ENCODE measurements at regions not wholly inside any gene's neighbourhood (a gene's known extent, or its start where the extent isn't known, plus 50 kb on each side); places are given as distances from the start of the nearest gene placed in this dataset.

DNA sequence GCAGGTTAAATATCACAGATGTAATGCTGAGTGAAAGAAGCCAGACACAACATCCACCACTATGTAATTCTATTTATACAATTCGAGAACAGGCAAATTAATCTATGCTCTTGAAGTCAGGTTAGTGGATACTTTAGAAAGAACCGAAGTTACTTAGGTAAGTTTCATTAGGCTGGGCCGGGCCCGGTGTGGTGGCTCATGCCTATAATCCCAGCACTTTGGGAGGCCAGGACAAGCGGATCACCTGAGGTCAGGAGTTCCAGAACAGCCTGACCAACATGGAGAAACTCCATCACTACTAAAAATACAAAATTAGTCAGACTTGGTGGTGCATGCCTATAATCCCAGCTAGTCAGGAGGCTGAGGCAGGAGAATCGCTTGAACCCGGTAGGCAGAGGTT, 1105.7 kb downstream of the NSUN3 start:
- DNase-seq: no peak
- no CpG with 5 or more reads among the region's 7 CpGs for WGBS (ENCODE audit: insufficient coverage, low lambda C conversion rate)
- no peak overlapping the region for H3K27ac ChIP-seq (ENCODE audit: low read length)
- H3K9me3 ChIP-seq (ENCODE audit: control insufficient read depth, low read depth, low read length): no peaks in the 10 kb centered on the region
- no peaks in the 10 kb centered on the region for H3K27me3 ChIP-seq (ENCODE audit: control insufficient read depth, insufficient read depth, low read length)
- no peak overlapping the region for H3K4me3 ChIP-seq (ENCODE audit: low read length)
- no peaks in the 10 kb centered on the region for H3K36me3 ChIP-seq (ENCODE audit: control insufficient read depth, insufficient read depth, low read length)
- H3K4me1 ChIP-seq (ENCODE audit: control insufficient read depth, insufficient read depth, low read length): no peaks in the 10 kb centered on the region

DNA sequence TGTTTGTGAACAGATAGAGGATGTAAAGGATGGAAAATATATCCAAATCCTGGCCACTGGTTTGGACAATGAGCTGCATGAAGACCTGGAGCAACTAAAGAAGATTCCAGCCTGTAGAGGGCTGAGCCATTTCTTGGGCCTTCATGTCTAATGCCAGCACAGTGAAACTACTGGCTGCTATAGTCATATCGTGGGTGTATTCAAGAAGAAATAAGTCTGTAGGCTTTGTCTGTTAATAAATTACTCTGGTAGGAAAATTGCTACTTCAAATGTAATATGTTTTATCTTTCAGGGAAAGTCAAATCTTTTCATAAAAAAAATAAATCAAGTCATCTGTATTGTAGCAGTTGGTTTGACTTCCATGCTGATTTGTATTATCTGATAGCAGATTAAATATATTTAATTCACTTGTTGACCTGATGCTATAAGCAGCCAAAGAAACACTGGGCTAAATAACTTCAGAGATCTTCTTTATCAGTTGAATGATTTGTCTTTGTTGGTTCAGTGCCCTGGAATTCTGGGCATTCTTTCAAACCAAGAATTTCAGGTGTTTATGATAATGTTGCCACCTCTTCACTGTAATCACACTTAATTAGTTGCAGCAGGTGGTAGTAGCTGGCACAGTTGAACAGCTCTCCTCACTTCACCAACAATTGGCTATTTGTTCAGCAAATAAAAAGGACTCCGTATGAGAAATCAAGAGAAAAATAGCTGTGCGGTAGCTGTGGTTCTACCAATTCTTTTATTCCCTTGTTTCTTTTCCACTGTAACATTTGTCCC, 1109.5 kb downstream of the NSUN3 start:
- Histone ChIP-seq H3K4me3 (ENCODE audit: low read length) (no peak overlapping the region), H3K36me3 (ENCODE audit: control insufficient read depth, insufficient read depth, low read length) (no peaks in the 10 kb centered on the region), H3K4me1 (ENCODE audit: control insufficient read depth, insufficient read depth, low read length) (no peaks in the 10 kb centered on the region), H3K27me3 (ENCODE audit: control insufficient read depth, insufficient read depth, low read length) (no peaks in the 10 kb centered on the region), H3K27ac (ENCODE audit: low read length) (no peak overlapping the region), H3K9me3 (ENCODE audit: control insufficient read depth, low read depth, low read length) (no peaks in the 10 kb centered on the region)
- 56% methylated on average over 2 of the region's 3 CpGs for WGBS (ENCODE audit: insufficient coverage, low lambda C conversion rate)
- DNase-seq: no peak

DNA sequence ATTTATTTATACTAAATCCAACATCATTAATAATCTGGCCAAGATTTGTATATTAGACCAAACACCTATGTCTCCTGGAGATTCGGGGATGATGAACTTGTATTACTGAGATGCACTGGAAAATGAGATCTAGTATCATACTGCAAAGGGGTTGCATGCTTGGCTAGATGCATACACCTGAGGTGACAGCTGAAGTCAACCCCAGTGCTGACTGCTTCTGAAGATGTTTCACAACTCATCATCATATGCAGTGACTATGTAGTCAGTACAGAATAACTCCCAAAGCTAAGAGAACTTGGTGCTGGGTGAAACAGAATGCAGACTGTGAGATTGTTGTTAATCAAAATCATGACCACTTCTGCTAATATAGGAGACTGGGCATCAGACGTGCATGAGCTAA, 1114.2 kb downstream of the NSUN3 start:
- no peak overlapping the region for H3K4me3 ChIP-seq (ENCODE audit: low read length)
- H3K27ac ChIP-seq (ENCODE audit: low read length): no peak overlapping the region
- H3K9me3 ChIP-seq (ENCODE audit: control insufficient read depth, low read depth, low read length): no peaks in the 10 kb centered on the region
- no peak for DNase-seq
- no peaks in the 10 kb centered on the region for H3K36me3 ChIP-seq (ENCODE audit: control insufficient read depth, insufficient read depth, low read length)
- no peaks in the 10 kb centered on the region for H3K27me3 ChIP-seq (ENCODE audit: control insufficient read depth, insufficient read depth, low read length)
- H3K4me1 ChIP-seq (ENCODE audit: control insufficient read depth, insufficient read depth, low read length): no peaks in the 10 kb centered on the region
- WGBS (ENCODE audit: insufficient coverage, low lambda C conversion rate): no CpG with 5 or more reads among the region's 2 CpGs

DNA sequence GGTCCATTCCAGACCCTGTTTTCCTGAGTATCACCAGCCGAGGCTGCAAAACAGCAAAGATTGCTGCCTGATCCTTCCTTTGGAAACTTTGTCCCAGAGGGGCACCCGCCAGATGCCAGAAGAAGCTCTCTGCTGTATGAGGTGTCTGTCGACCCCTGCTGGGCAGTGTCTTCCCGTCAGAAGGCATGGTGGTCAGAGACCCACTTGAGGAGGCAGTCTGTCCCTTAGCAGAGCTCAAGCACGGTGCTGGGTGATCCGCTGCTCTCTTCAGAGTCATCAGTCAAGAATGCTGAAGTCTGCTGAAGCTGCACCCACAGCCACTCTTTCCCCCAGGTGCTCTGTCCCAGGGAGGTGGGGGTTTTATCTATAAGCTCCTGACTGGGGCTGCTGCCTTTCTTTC, 1121.2 kb downstream of the NSUN3 start:
- H3K4me1 ChIP-seq (ENCODE audit: control insufficient read depth, insufficient read depth, low read length): no peaks in the 10 kb centered on the region

DNA sequence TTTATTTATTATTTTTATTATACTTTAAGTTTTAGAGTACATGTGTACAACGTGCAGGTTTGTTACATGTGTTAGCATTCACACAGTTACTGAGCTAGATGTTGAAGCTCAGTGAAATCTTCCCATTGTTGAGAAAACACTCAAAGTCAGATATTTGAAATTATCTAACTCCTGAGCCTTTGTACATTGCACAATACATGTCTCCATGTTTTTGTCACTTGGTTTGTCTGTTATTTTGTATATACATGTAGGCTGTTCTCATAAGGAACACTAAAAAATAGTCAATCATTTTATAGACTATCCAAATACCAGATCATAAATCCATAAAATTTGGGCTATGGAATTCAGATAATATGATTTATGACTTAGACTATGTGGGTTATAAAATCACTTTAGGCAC, 1126.5 kb downstream of the NSUN3 start:
- H3K36me3 ChIP-seq (ENCODE audit: control insufficient read depth, insufficient read depth, low read length): no peaks in the 10 kb centered on the region
- H3K4me1 ChIP-seq (ENCODE audit: control insufficient read depth, insufficient read depth, low read length): no peaks in the 10 kb centered on the region
- no peak for DNase-seq
- no peak overlapping the region for H3K4me3 ChIP-seq (ENCODE audit: low read length)
- no peaks in the 10 kb centered on the region for H3K27me3 ChIP-seq (ENCODE audit: control insufficient read depth, insufficient read depth, low read length)
- no CpG with 5 or more reads among the region's 1 CpG for WGBS (ENCODE audit: insufficient coverage, low lambda C conversion rate)
- no peaks in the 10 kb centered on the region for H3K9me3 ChIP-seq (ENCODE audit: control insufficient read depth, low read depth, low read length)
- H3K27ac ChIP-seq (ENCODE audit: low read length): no peak overlapping the region

More for the DNA sequence above, 1121.2 kb downstream of the NSUN3 start:
- no peak overlapping the region for H3K4me3 ChIP-seq (ENCODE audit: low read length)
- H3K27me3 ChIP-seq (ENCODE audit: control insufficient read depth, insufficient read depth, low read length): no peaks in the 10 kb centered on the region
- no peak for DNase-seq
- no CpG with 5 or more reads among the region's 6 CpGs for WGBS (ENCODE audit: insufficient coverage, low lambda C conversion rate)
- H3K9me3 ChIP-seq (ENCODE audit: control insufficient read depth, low read depth, low read length): no peaks in the 10 kb centered on the region
- H3K36me3 ChIP-seq (ENCODE audit: control insufficient read depth, insufficient read depth, low read length): no peaks in the 10 kb centered on the region
- H3K27ac ChIP-seq (ENCODE audit: low read length): no peak overlapping the region

DNA sequence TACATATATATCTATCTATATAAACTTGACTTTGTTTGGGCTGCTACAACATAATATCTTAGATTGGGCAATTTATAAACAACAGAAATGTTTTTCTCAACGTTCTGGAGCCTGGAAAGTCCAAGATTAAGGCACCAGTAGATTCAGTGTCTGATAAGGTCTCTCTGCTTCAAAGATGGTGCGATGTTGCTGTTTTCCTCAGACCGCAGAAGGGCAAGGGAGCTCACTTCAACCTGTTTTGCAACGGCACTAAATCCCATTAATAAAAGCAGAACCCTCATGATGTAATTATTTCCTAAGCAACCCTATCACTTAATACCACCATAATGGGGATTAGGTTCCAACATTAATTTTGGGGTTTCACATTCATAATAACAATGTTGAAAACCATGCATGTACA, 1134.8 kb downstream of the NSUN3 start:
- Histone ChIP-seq H3K36me3 (ENCODE audit: control insufficient read depth, insufficient read depth, low read length) (no peaks in the 10 kb centered on the region), H3K27me3 (ENCODE audit: control insufficient read depth, insufficient read depth, low read length) (no peaks in the 10 kb centered on the region), H3K4me1 (ENCODE audit: control insufficient read depth, insufficient read depth, low read length) (no peaks in the 10 kb centered on the region), H3K4me3 (ENCODE audit: low read length) (no peak overlapping the region), H3K27ac (ENCODE audit: low read length) (no peak overlapping the region), H3K9me3 (ENCODE audit: control insufficient read depth, low read depth, low read length) (no peaks in the 10 kb centered on the region)
- no peak for DNase-seq
- WGBS (ENCODE audit: insufficient coverage, low lambda C conversion rate): no CpG with 5 or more reads among the region's 4 CpGs

DNA sequence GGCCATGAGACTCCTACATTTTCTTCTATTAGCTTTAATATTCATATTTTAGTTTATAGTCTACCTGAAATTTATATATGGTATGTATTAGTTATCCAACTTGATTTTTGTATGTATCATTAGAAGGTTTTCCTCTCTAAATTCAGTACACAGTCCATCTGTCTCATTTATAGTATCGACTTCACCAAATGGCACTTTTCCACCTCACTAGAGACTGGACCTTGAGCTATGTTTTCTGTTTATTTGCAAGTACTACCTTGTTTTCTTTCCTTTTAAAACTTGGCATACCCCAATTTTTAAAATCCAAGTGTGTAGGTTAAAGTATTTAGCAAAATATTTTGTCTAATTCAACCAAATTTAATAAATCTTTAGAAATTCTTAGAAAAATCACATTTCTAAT, 1137.5 kb downstream of the NSUN3 start:
- H3K9me3 ChIP-seq (ENCODE audit: control insufficient read depth, low read depth, low read length): no peaks in the 10 kb centered on the region
- no peaks in the 10 kb centered on the region for H3K27me3 ChIP-seq (ENCODE audit: control insufficient read depth, insufficient read depth, low read length)
- no peak overlapping the region for H3K27ac ChIP-seq (ENCODE audit: low read length)
- DNase-seq: no peak
- H3K4me3 ChIP-seq (ENCODE audit: low read length): no peak overlapping the region
- 100% methylated on average over 1 of the region's 1 CpG for WGBS (ENCODE audit: insufficient coverage, low lambda C conversion rate)
- H3K4me1 ChIP-seq (ENCODE audit: control insufficient read depth, insufficient read depth, low read length): no peaks in the 10 kb centered on the region
- H3K36me3 ChIP-seq (ENCODE audit: control insufficient read depth, insufficient read depth, low read length): no peaks in the 10 kb centered on the region

DNA sequence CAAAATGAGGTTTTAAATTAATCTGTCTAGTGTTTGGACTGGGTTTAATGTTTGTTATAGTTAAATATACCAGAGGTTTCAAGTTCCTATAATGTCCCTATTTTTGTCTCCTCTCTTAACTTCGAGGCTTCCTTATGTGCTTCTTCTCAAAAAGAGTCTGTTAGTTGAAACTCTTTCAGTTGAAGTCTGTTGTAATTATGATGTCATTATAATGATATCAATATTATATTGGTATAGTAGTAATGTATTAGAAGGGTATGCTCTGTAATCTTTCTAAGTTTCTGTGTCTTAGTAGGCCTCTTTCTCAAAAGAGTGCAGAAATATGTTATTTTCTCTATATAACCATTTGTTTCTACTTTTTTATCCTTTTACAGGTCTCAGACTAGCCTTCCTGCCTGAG, 1148.0 kb downstream of the NSUN3 start:
- Histone ChIP-seq H3K4me1 (ENCODE audit: control insufficient read depth, insufficient read depth, low read length) (no peaks in the 10 kb centered on the region), H3K9me3 (ENCODE audit: control insufficient read depth, low read depth, low read length) (no peaks in the 10 kb centered on the region), H3K4me3 (ENCODE audit: low read length) (no peak overlapping the region), H3K27ac (ENCODE audit: low read length) (no peak overlapping the region), H3K36me3 (ENCODE audit: control insufficient read depth, insufficient read depth, low read length) (no peaks in the 10 kb centered on the region), H3K27me3 (ENCODE audit: control insufficient read depth, insufficient read depth, low read length) (no peaks in the 10 kb centered on the region)
- WGBS (ENCODE audit: insufficient coverage, low lambda C conversion rate): 83% methylated on average over 1 of the region's 1 CpG
- DNase-seq: no peak

DNA sequence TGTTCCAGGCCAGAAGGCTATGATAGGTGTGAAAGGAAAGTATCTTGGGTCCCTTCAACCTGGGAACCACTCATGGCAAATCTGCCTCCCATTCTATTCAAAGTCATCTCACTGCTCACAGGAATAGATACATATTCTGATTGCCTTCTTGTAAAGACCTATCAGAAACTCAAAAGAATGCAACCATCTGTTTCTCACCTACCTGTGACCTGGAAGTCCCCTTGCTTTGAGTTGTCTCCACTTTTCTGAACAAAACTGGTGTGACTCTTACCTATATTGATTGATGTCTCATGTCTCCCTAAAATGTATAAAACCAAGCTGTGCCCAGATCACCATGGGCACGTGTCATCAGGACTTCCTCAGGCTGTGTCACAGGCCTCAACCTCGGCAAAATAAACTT, 1149.3 kb downstream of the NSUN3 start:
- no peak overlapping the region for H3K27ac ChIP-seq (ENCODE audit: low read length)
- H3K27me3 ChIP-seq (ENCODE audit: control insufficient read depth, insufficient read depth, low read length): no peaks in the 10 kb centered on the region
- H3K4me1 ChIP-seq (ENCODE audit: control insufficient read depth, insufficient read depth, low read length): no peaks in the 10 kb centered on the region
- H3K4me3 ChIP-seq (ENCODE audit: low read length): no peak overlapping the region
- peaks cover 6% of the 10 kb centered on the region for H3K9me3 ChIP-seq (ENCODE audit: control insufficient read depth, low read depth, low read length)
- WGBS (ENCODE audit: insufficient coverage, low lambda C conversion rate): no CpG with 5 or more reads among the region's 2 CpGs
- no peaks in the 10 kb centered on the region for H3K36me3 ChIP-seq (ENCODE audit: control insufficient read depth, insufficient read depth, low read length)
- no peak for DNase-seq

DNA sequence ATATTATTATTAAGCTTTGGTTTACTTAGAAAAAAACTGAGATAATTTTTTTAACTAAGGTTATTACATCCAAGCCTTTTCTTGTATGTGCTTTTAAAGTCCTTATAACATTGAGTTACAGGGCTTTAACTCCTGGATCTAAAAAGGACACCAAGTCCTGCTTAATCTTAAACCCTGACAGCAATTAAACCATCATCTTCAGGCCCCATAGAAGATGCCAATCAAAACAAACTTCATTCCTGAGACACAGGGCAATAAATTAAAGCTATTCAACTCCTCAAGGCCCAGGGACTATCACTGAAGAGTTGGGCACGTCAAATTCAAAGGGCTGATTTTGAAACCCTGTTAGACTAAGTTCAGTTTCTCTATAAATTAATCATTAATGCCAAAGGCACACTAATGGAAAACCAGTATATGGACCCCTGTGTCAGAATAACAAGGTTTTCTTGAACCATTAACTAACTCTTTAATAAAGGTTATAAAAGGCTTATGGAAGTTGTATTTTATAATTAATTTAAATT, 1152.6 kb downstream of the NSUN3 start:
- no peak overlapping the region for H3K27ac ChIP-seq (ENCODE audit: low read length)
- no peak overlapping the region for H3K4me3 ChIP-seq (ENCODE audit: low read length)
- no CpG with 5 or more reads among the region's 1 CpG for WGBS (ENCODE audit: insufficient coverage, low lambda C conversion rate)
- H3K4me1 ChIP-seq (ENCODE audit: control insufficient read depth, insufficient read depth, low read length): no peaks in the 10 kb centered on the region
- no peaks in the 10 kb centered on the region for H3K36me3 ChIP-seq (ENCODE audit: control insufficient read depth, insufficient read depth, low read length)
- no peaks in the 10 kb centered on the region for H3K27me3 ChIP-seq (ENCODE audit: control insufficient read depth, insufficient read depth, low read length)
- peaks cover 10% of the 10 kb centered on the region for H3K9me3 ChIP-seq (ENCODE audit: control insufficient read depth, low read depth, low read length)
- no peak for DNase-seq

DNA sequence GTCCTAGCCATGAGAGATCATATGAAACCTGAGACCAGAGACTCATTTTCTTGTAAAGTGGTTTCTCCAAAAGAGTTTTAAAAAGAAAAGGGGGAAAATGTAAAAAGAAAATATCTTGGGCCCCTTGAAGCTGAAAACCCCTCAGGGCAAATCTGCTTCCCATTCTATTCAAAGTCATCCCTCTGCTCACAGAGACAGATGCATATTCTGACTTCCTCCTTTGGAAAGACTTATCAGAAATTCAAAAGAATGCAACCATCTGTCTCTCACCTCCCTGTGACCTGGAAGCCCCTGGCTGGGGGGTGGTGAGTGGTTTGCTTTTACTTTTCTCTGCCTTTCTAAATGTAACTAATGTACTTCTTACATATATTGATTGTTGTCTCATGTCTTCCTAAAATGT, 1154.8 kb downstream of the NSUN3 start:
- peaks cover 10% of the 10 kb centered on the region for H3K9me3 ChIP-seq (ENCODE audit: control insufficient read depth, low read depth, low read length)
- no peaks in the 10 kb centered on the region for H3K36me3 ChIP-seq (ENCODE audit: control insufficient read depth, insufficient read depth, low read length)
- H3K4me3 ChIP-seq (ENCODE audit: low read length): no peak overlapping the region
- H3K27ac ChIP-seq (ENCODE audit: low read length): no peak overlapping the region
- H3K27me3 ChIP-seq (ENCODE audit: control insufficient read depth, insufficient read depth, low read length): no peaks in the 10 kb centered on the region
- no peak for DNase-seq
- no peaks in the 10 kb centered on the region for H3K4me1 ChIP-seq (ENCODE audit: control insufficient read depth, insufficient read depth, low read length)
